Neural progenitor cell (in vitro differentiated cells): ENCODE measurements at regions not wholly inside any gene's neighbourhood (a gene's known extent, or its start where the extent isn't known, plus 50 kb on each side); places are given as distances from the start of the nearest gene placed in this dataset.

Experiments used
- DNase-seq: peaks from one replicate; pipeline ENCODE4 v3.0.0-alpha.2; 2016; ENCODE audit warnings: low spot score
- H2AFZ ChIP-seq: fragments of 200-600 bp; sonication (generic); replicated peaks from 2 replicates; pipeline ENCODE4 v1.6.1; 2016; ENCODE audit warnings: antibody characterized with exemption
- H3F3A ChIP-seq: fragments of 200-600 bp; sonication (generic); 2 replicates; pipeline ENCODE4 v1.6.1; 2016; ENCODE audit warnings: antibody characterized with exemption, low read depth
- H3K27ac ChIP-seq: fragments of 200-600 bp; sonication (generic); 2 replicates; pipeline ENCODE4 v1.5.1; 2016; ENCODE audit warnings: mild to moderate bottlenecking
- H3K27me3 ChIP-seq: fragments of 200-600 bp; sonication (generic); 2 replicates; pipeline ENCODE4 v1.6.1; 2016; ENCODE audit warnings: mild to moderate bottlenecking, moderate library complexity
- H3K36me3 ChIP-seq: fragments of 200-600 bp; sonication (generic); 2 replicates; pipeline ENCODE4 v1.5.1; 2016
- H3K4me1 ChIP-seq: fragments of 200-600 bp; sonication (generic); 2 replicates; pipeline ENCODE4 v1.6.1; 2016; ENCODE audit warnings: mixed run types
- H3K4me2 ChIP-seq: fragments of 200-600 bp; sonication (generic); 2 replicates; pipeline ENCODE4 v1.6.1; 2016
- H3K4me3 ChIP-seq: fragments of 200-600 bp; sonication (generic); 2 replicates; pipeline ENCODE4 v1.5.1; 2016
- H3K79me2 ChIP-seq: fragments of 200-600 bp; sonication (generic); 2 replicates; pipeline ENCODE4 v1.6.1; 2016; ENCODE audit warnings: low read depth
- H3K9ac ChIP-seq: fragments of 200-600 bp; sonication (generic); 2 replicates; pipeline ENCODE4 v1.6.1; 2016
- H3K9me3 ChIP-seq: fragments of 200-600 bp; sonication (generic); 2 replicates; pipeline ENCODE4 v1.5.1; 2016; ENCODE audit warnings: low read depth
- H4K20me1 ChIP-seq: fragments of 200-600 bp; sonication (generic); 2 replicates; pipeline ENCODE4 v1.6.1; 2016; ENCODE audit warnings: low read depth
- H3K27ac Mint-ChIP-seq: 3 replicates; pipeline ENCODE4 v1.8.0; 2021; ENCODE audit warnings: mixed read lengths
- H3K27me3 Mint-ChIP-seq: 2 replicates; pipeline ENCODE4 v1.8.0; 2022; ENCODE audit warnings: low read depth, mild to moderate bottlenecking, inconsistent platforms, moderate library complexity, mixed read lengths; ENCODE audit not compliant: insufficient read depth
- H3K36me3 Mint-ChIP-seq: 3 replicates; pipeline ENCODE4 v1.8.0; 2021; ENCODE audit warnings: mixed read lengths
- H3K4me1 Mint-ChIP-seq: 3 replicates; pipeline ENCODE4 v1.8.0; 2021; ENCODE audit warnings: mixed read lengths
- H3K4me3 Mint-ChIP-seq: 3 replicates; pipeline ENCODE4 v1.8.0; 2021; ENCODE audit warnings: mild to moderate bottlenecking, moderate library complexity, mixed read lengths
- H3K9me3 Mint-ChIP-seq: 3 replicates; pipeline ENCODE4 v1.8.0; 2020; ENCODE audit warnings: mixed read lengths
- CTCF ChIP-seq: fragments of 200-600 bp; sonication (generic); IDR thresholded peaks from 2 replicates; pipeline ENCODE4 v1.5.1; 2017; ENCODE audit warnings: antibody characterized with exemption, mild to moderate bottlenecking
- EZH2 ChIP-seq: fragments of 200-600 bp; sonication (generic); IDR thresholded peaks from 2 replicates; pipeline ENCODE4 v1.6.1; 2017; ENCODE audit warnings: antibody characterized with exemption, mild to moderate bottlenecking, moderate library complexity
- EZH2phosphoT487 ChIP-seq: fragments of 200-600 bp; sonication (generic); IDR thresholded peaks from 2 replicates; pipeline ENCODE4 v1.6.1; 2017; ENCODE audit warnings: antibody characterized with exemption

GRCh38 chr7:81070956-81071355, 152.1 kb upstream of the SEMA3C start:
- H4K20me1 ChIP-seq, result no peaks in the 10 kb centered on the region
- Mint-ChIP-seq H3K27me3 (peaks cover 2% of the 10 kb centered on the region), H3K4me3 (no peak overlapping the region), H3K27ac (no peak overlapping the region), H3K4me1 (peaks cover 2% of the 10 kb centered on the region), H3K9me3 (peaks cover 18% of the 10 kb centered on the region), H3K36me3 (peaks cover 5% of the 10 kb centered on the region)
- H3K79me2 ChIP-seq, result no peaks in the 10 kb centered on the region
- H3K27ac ChIP-seq, result no peak overlapping the region
- H3K9ac ChIP-seq, result no peak overlapping the region
- H3K27me3 ChIP-seq, result no peaks in the 10 kb centered on the region
- H3K4me1 ChIP-seq, result no peaks in the 10 kb centered on the region
- H3K36me3 ChIP-seq, result no peaks in the 10 kb centered on the region
- DNase-seq, result no peak
- H3F3A ChIP-seq, result no peaks in the 10 kb centered on the region
- no peak overlapping the region for H3K4me3 ChIP-seq
- H2AFZ ChIP-seq, result no peak overlapping the region
- H3K4me2 ChIP-seq, result no peak overlapping the region
- no peak for TF ChIP-seq EZH2
- no peak for TF ChIP-seq CTCF
- TF ChIP-seq EZH2phosphoT487, result no peak
- no peaks in the 10 kb centered on the region for H3K9me3 ChIP-seq

- no peak for DNase-seq
- Mint-ChIP-seq H3K9me3 (peaks cover 10% of the 10 kb centered on the region), H3K27me3 (peaks cover 3% of the 10 kb centered on the region), H3K27ac (no peak overlapping the region), H3K36me3 (peaks cover 2% of the 10 kb centered on the region), H3K4me3 (no peak overlapping the region), H3K4me1 (peaks cover 26% of the 10 kb centered on the region)
- Histone ChIP-seq H3K9me3 (no peaks in the 10 kb centered on the region), H3K4me2 (no peak overlapping the region), H3K27ac (no peak overlapping the region), H3K9ac (no peak overlapping the region), H4K20me1 (no peaks in the 10 kb centered on the region), H3K4me1 (peaks cover 3% of the 10 kb centered on the region), H2AFZ (no peak overlapping the region), H3K36me3 (no peaks in the 10 kb centered on the region), H3F3A (no peaks in the 10 kb centered on the region), H3K4me3 (no peak overlapping the region), H3K27me3 (no peaks in the 10 kb centered on the region), H3K79me2 (no peaks in the 10 kb centered on the region)
- TF ChIP-seq EZH2phosphoT487 (no peak), CTCF (no peak), EZH2 (no peak)
Measured at GRCh38 chr7:81066797-81067196, 147.9 kb upstream of the SEMA3C start.

GRCh38 chr7:81064426-81064825, 145.6 kb upstream of the SEMA3C start:
- no peaks in the 10 kb centered on the region for H3K27me3 ChIP-seq
- TF ChIP-seq EZH2 (no peak), CTCF (no peak), EZH2phosphoT487 (no peak)
- peaks cover 26% of the 10 kb centered on the region for H3K4me1 Mint-ChIP-seq
- H3K9me3 ChIP-seq, result no peaks in the 10 kb centered on the region
- no peak overlapping the region for H3K9ac ChIP-seq
- no peaks in the 10 kb centered on the region for H3F3A ChIP-seq
- no peak overlapping the region for H3K4me2 ChIP-seq
- H3K4me3 Mint-ChIP-seq, result no peak overlapping the region
- H3K9me3 Mint-ChIP-seq, result no peaks in the 10 kb centered on the region
- no peaks in the 10 kb centered on the region for H4K20me1 ChIP-seq
- no peak overlapping the region for H2AFZ ChIP-seq
- H3K27ac ChIP-seq, result no peak overlapping the region
- peak overlapping the region; percentile 36 for H3K27ac Mint-ChIP-seq
- H3K79me2 ChIP-seq, result no peaks in the 10 kb centered on the region
- H3K4me1 ChIP-seq, result peaks cover 3% of the 10 kb centered on the region
- no peaks in the 10 kb centered on the region for H3K36me3 ChIP-seq
- peaks cover 2% of the 10 kb centered on the region for H3K27me3 Mint-ChIP-seq
- H3K36me3 Mint-ChIP-seq, result no peaks in the 10 kb centered on the region
- DNase-seq, result peak; percentile 17
- no peak overlapping the region for H3K4me3 ChIP-seq
